Kidney epithelial cell (primary cell): ENCODE measurements at regions not wholly inside any gene's neighbourhood (a gene's known extent, or its start where the extent isn't known, plus 50 kb on each side); places are given as distances from the start of the nearest gene placed in this dataset.

Source experiments
- DNase-seq: peaks from one replicate; pipeline ENCODE4 v3.0.0-alpha.2; 2010; ENCODE audit warnings: low read depth
- H3K27me3 ChIP-seq: 2 replicates; pipeline ENCODE4 v1.6.0; 2011; ENCODE audit warnings: low read length; ENCODE audit not compliant: control insufficient read depth, insufficient read depth
- H3K36me3 ChIP-seq: 2 replicates; pipeline ENCODE4 v1.5.1; 2011; ENCODE audit warnings: low read length; ENCODE audit not compliant: control insufficient read depth, insufficient read depth
- H3K4me3 ChIP-seq: 2 replicates; pipeline ENCODE4 v1.5.1; 2011; ENCODE audit warnings: low read depth, mild to moderate bottlenecking, control low read depth, low read length
- CTCF ChIP-seq: IDR thresholded peaks from 2 replicates; pipeline ENCODE4 v1.5.1; 2011; ENCODE audit warnings: mild to moderate bottlenecking, moderate library complexity, low read length, control low read depth, inconsistent platforms; ENCODE audit not compliant: insufficient read depth, poor library complexity, severe bottlenecking

DNA sequence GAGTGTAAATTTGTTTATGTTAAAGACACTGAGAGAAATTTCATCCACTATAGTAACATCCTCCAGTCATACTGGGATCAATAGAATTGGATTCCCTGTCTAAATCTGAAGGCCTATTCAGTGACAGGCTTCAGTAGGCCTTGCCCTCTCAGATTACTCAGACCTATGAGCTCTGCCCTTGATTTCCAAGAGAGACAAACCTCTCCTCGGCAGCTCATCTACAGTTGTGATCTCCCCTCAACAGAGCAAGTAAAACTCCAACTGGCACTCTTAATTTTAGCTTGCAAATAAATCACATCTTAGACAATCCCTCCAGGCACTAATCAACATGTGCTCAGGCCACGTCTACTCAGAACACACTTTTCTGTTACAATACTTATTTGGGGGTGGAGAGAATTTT is 1191.4 kb upstream of the PHF14 start:
- TF ChIP-seq CTCF = no peak
- Histone ChIP-seq H3K27me3 (no peaks in the 10 kb centered on the region), H3K36me3 (no peaks in the 10 kb centered on the region), H3K4me3 (no peak overlapping the region)
- DNase-seq = no peak

- Histone ChIP-seq H3K36me3 (no peaks in the 10 kb centered on the region), H3K27me3 (no peaks in the 10 kb centered on the region), H3K4me3 (no peak overlapping the region)
- no peak for TF ChIP-seq CTCF
- DNase-seq = no peak
These were observed 1188.5 kb upstream of the PHF14 start for GRCh38 chr7:9785211-9785610.

DNA sequence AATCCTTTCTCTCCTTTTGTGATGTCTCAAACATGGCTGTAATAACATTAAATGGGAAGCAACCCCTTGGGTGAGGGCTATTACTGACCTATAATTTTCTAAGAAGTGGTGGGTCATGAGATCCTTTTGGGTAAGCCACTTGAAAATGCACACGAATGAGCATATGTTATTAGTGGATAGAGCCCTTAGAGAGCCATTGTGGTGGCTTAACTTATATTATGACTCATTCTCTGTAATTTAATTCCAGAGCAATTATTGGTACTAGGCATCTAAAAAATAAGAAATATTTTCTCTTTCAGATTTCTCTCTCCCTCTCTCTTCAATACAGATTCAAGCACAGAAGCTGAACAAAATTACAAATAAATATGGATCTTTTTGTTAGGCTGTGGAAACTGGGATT is 1177.4 kb upstream of the PHF14 start:
- no peak for TF ChIP-seq CTCF
- Histone ChIP-seq H3K27me3 (no peaks in the 10 kb centered on the region), H3K36me3 (no peaks in the 10 kb centered on the region), H3K4me3 (no peak overlapping the region)
- DNase-seq = no peak

DNA sequence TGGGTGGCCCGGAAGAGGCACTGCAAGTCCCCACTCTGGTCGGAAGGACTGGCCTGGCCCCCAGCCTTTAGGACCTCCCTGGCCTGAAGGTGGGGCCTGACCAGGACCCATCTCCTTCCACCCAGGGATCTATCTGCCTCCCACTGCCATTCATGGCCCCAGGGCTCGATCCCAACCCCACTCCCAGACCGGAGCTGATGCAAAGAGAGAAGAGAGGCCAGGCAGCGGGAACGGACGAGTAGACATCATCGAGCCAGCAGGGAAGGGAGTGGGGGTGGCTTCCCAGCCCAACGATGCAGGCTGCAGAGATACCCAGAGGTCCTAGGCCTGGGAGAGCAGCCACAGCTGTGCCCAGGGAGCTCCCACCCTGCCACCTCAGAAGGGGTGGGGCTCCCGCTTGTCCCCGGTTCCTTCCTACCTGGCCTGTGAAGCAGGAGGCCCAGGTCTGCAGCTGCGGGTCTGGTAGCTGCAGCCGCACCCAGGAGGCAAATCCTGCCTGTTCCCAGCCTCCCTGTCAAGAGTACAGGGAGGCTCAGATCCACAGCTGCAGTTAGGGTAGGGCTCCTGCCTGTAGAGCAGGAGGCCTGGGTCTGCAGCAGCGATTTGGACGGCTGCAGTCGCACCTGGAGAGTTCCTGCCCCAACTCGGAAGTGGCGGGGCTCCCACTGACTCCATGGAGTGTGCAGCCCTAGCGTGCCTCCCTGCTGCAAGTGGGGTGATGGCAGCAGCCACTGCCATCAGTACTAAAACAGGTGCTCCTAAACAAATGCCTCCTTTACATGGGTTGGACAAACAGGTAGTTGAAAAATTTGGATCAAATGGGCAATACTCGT is 1151.0 kb upstream of the PHF14 start:
- H3K36me3 ChIP-seq = no peaks in the 10 kb centered on the region
- TF ChIP-seq CTCF = no peak
- no peaks in the 10 kb centered on the region for H3K27me3 ChIP-seq
- H3K4me3 ChIP-seq = no peak overlapping the region
- no peak for DNase-seq

DNA sequence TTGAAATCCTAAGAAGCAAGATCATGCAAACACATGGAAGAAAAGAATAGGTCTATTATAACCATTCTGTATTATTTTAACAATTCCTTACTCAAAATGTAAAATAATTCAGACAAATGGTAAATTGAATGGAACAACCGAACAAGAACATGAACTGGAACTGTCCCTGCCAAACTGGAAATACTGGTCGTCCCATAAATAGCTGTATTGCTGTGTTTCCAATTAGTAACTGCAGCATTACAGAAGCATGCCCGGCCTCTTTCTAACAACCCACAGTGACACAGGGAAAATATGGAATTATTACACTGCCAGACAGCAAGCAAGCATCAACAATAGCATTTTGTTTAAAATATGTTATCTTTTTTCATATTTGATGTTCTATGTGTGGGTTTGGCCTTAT is 1138.5 kb upstream of the PHF14 start:
- Histone ChIP-seq H3K36me3 (no peaks in the 10 kb centered on the region), H3K4me3 (no peak overlapping the region), H3K27me3 (no peaks in the 10 kb centered on the region)
- TF ChIP-seq CTCF = no peak
- no peak for DNase-seq

DNA sequence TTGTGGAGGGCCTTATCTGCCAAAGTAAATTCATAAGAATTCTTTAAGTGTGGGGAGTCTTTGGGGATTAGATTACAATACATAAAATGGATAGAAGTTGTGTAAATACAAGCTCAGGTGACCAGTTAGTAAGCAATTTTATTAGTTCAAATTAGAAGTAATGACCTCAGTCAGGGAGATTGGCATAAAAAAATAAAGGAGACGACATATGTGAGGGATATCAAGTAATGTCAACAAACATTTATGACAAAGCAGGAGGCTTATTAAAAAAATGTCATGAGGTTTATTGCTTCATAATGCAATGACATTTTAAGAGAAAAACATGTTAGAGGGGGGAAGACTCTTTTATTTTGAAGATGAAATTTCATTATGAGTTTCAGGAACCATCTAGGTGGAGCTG is 1137.0 kb upstream of the PHF14 start:
- no peak for TF ChIP-seq CTCF
- no peak overlapping the region for H3K4me3 ChIP-seq
- no peak for DNase-seq

More for the DNA sequence above, 1137.0 kb upstream of the PHF14 start:
- Histone ChIP-seq H3K27me3 (no peaks in the 10 kb centered on the region), H3K36me3 (no peaks in the 10 kb centered on the region)
